ENCODE measurements at regions not wholly inside any gene's neighbourhood (a gene's known extent, or its start where the extent isn't known, plus 50 kb on each side); places are given as distances from the start of the nearest gene placed in this dataset.

- H3K4me2 ChIP-seq (ENCODE audit: low read length): no peak overlapping the region
- CTCF ChIA-PET: no interaction called here
These were observed 175.2 kb upstream of the CCDC150 start for GRCh38 chr2:196464311-196464710.

More at GRCh38 chr2:196464311-196464710, 175.2 kb upstream of the CCDC150 start:
- ATAC-seq (no peak), DNase-seq (ENCODE audit: low read depth, low spot score) (no peak)
- Histone ChIP-seq H4K20me1 (ENCODE audit: insufficient read depth) (no peaks in the 10 kb centered on the region), H3K27ac (ENCODE audit: low read depth, low read length) (no peak overlapping the region), H3K4me1 (ENCODE audit: control insufficient read depth in 1 of 2, insufficient read depth in 2 of 2, low read length in 2 of 2) (no peaks in the 10 kb centered on the region), H3K9me2 (ENCODE audit: insufficient read depth) (no peaks in the 10 kb centered on the region), H3K9ac (ENCODE audit: low read length) (no peak overlapping the region), H2AFZ (ENCODE audit: low read depth, low read length, poor library complexity, severe bottlenecking) (no peak overlapping the region), H3K9me3 (ENCODE audit: control insufficient read depth in 1 of 2, insufficient read depth in 1 of 2, low read depth in 1 of 2, low read length in 2 of 2) (no peaks in the 10 kb centered on the region), H3K27me3 (ENCODE audit: insufficient read depth, low read length) (no peaks in the 10 kb centered on the region), H3K4me3 (replicated peaks in 1 of 2; ENCODE audit: low read depth in 1 of 2, low read length in 2 of 2) (no peak overlapping the region), H3K79me2 (ENCODE audit: insufficient read depth, low read length) (no peaks in the 10 kb centered on the region), H3K36me3 (ENCODE audit: control insufficient read depth in 1 of 2, insufficient read depth in 2 of 2, low read length in 2 of 2) (no peaks in the 10 kb centered on the region)
- intact Hi-C loops (cut with micrococcal nuclease): no loop called here
- TF ChIP-seq EZH2phosphoT487 (IDR thresholded peaks at IDR 0.05; ENCODE audit: borderline replicate concordance) (no peak), ZBTB33 (IDR thresholded peaks at IDR 0.05; ENCODE audit: extremely low read depth, insufficient replicate concordance, low read length) (no peak), YY1 (IDR thresholded peaks at IDR 0.05; ENCODE audit: extremely low read depth, insufficient replicate concordance, low read depth, low read length) (no peak), SP1 (IDR thresholded peaks at IDR 0.05; ENCODE audit: low read depth) (no peak), REST (IDR thresholded peaks at IDR 0.05; ENCODE audit: low read depth) (no peak), FOSL1 (IDR thresholded peaks at IDR 0.05; ENCODE audit: low read depth) (no peak), POLR2A (IDR thresholded peaks at IDR 0.05; ENCODE audit: borderline replicate concordance, extremely low read depth, insufficient read depth, insufficient read length) (no peak), CEBPB (IDR thresholded peaks at IDR 0.05; ENCODE audit: low read depth) (no peak), RAD21 (IDR thresholded peaks at IDR 0.05; ENCODE audit: low read depth) (no peak), ZFX (IDR thresholded peaks at IDR 0.05) (no peak), JUND (IDR thresholded peaks at IDR 0.05) (no peak), ELF1 (IDR thresholded peaks at IDR 0.05; ENCODE audit: borderline replicate concordance, low read depth) (no peak)
- TF ChIP-seq, protein P1, sequence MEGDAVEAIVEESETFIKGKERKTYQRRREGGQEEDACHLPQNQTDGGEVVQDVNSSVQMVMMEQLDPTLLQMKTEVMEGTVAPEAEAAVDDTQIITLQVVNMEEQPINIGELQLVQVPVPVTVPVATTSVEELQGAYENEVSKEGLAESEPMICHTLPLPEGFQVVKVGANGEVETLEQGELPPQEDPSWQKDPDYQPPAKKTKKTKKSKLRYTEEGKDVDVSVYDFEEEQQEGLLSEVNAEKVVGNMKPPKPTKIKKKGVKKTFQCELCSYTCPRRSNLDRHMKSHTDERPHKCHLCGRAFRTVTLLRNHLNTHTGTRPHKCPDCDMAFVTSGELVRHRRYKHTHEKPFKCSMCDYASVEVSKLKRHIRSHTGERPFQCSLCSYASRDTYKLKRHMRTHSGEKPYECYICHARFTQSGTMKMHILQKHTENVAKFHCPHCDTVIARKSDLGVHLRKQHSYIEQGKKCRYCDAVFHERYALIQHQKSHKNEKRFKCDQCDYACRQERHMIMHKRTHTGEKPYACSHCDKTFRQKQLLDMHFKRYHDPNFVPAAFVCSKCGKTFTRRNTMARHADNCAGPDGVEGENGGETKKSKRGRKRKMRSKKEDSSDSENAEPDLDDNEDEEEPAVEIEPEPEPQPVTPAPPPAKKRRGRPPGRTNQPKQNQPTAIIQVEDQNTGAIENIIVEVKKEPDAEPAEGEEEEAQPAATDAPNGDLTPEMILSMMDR (IDR thresholded peaks at IDR 0.05 in 2 of 3, conservative IDR thresholded peaks at IDR 0.05 in 1 of 3; ENCODE audit: borderline replicate concordance in 1 of 3, insufficient read depth in 1 of 3, low read depth in 2 of 3, low read length in 2 of 3): no peak
- POLR2A ChIA-PET: no interaction called here
- RAD21 ChIA-PET (ENCODE audit: low non-redundant PET in 1 of 2, low total read pairs in 2 of 2, uncharacterized antibody in 2 of 2, unreplicated experiment in 2 of 2): no interaction called here
- BruUV-seq (replicated peaks): no TSS peak

Measured in HCT116 (cell line).